MM.1S (cell line): ENCODE measurements at regions not wholly inside any gene's neighbourhood (a gene's known extent, or its start where the extent isn't known, plus 50 kb on each side); places are given as distances from the start of the nearest gene placed in this dataset.
"Not testable (repeated sequence)": the region's sequence is repeated elsewhere in the genome, so short reads cannot be mapped to it uniquely, and the experiment has no call there.

ENCODE experiments used
- DNase-seq: peaks from one replicate; pipeline ENCODE4 v3.0.0-alpha.2; 2015
- H2AFZ ChIP-seq: fragments of 300-600 bp; sonication (generic); 2 replicates; pipeline ENCODE4 v1.6.0; 2016; ENCODE audit warnings: antibody characterized with exemption, low read length
- H3F3A ChIP-seq: fragments of 300-600 bp; sonication (generic); 2 replicates; pipeline ENCODE4 v1.6.1; 2016; ENCODE audit warnings: mild to moderate bottlenecking, antibody characterized with exemption, low read length, moderate library complexity, mixed read lengths; ENCODE audit not compliant: insufficient read depth
- H3K27ac ChIP-seq: fragments of 300-600 bp; sonication (generic); 2 replicates; pipeline ENCODE4 v1.5.1; 2016; ENCODE audit warnings: mild to moderate bottlenecking, low read length
- H3K27me3 ChIP-seq: fragments of 300-600 bp; sonication (generic); replicated peaks from 2 replicates; pipeline ENCODE4 v1.6.0; 2016; ENCODE audit warnings: low read length; ENCODE audit not compliant: insufficient read depth
- H3K36me3 ChIP-seq: fragments of 300-600 bp; sonication (generic); replicated peaks from 2 replicates; pipeline ENCODE4 v1.6.1; 2016; ENCODE audit warnings: mild to moderate bottlenecking, low read length, mixed read lengths; ENCODE audit not compliant: insufficient read depth
- H3K4me1 ChIP-seq: fragments of 300-600 bp; sonication (generic); 2 replicates; pipeline ENCODE4 v1.6.1; 2016; ENCODE audit warnings: low read length, mixed read lengths
- H3K4me2 ChIP-seq: fragments of 300-600 bp; sonication (generic); 2 replicates; pipeline ENCODE4 v1.6.0; 2016; ENCODE audit warnings: low read depth, low read length
- H3K4me3 ChIP-seq: fragments of 300-600 bp; sonication (generic); 2 replicates; pipeline ENCODE4 v1.5.1; 2016; ENCODE audit warnings: low read length, mixed read lengths
- H3K79me2 ChIP-seq: fragments of 300-600 bp; sonication (generic); 2 replicates; pipeline ENCODE4 v1.6.1; 2016; ENCODE audit warnings: mixed run types, low read length, mixed read lengths
- H3K9ac ChIP-seq: fragments of 300-600 bp; sonication (generic); 2 replicates; pipeline ENCODE4 v1.6.1; 2016; ENCODE audit warnings: low read length, mixed read lengths
- H3K9me2 ChIP-seq: fragments of 300-600 bp; sonication (generic); replicated peaks from 2 replicates; pipeline ENCODE4 v1.6.1; 2016; ENCODE audit warnings: mild to moderate bottlenecking, low read length, mixed read lengths; ENCODE audit not compliant: insufficient read depth
- H3K9me3 ChIP-seq: fragments of 300-600 bp; sonication (generic); replicated peaks from 2 replicates; pipeline ENCODE4 v1.6.1; 2016; ENCODE audit warnings: mild to moderate bottlenecking, low read length, mixed read lengths; ENCODE audit not compliant: insufficient read depth
- H4K20me1 ChIP-seq: fragments of 300-600 bp; sonication (generic); 2 replicates; pipeline ENCODE4 v1.6.1; 2016; ENCODE audit warnings: mild to moderate bottlenecking, low read length, moderate library complexity, mixed read lengths; ENCODE audit not compliant: insufficient read depth
- EZH2 ChIP-seq: fragments of 300-600 bp; sonication (generic); optimal IDR thresholded peaks from 2 replicates; pipeline ENCODE3; 2017; ENCODE audit warnings: low read depth, mild to moderate bottlenecking, antibody characterized with exemption, low read length, mixed read lengths
- EZH2phosphoT487 ChIP-seq: fragments of 300-600 bp; sonication (generic); IDR thresholded peaks from 2 replicates; pipeline ENCODE4 v1.6.1; 2018; ENCODE audit warnings: antibody characterized with exemption, low read length
- TF ChIP-seq, protein P1 (sequence below): fragments of 300-600 bp; sonication (generic); IDR thresholded peaks from 2 replicates; pipeline ENCODE4 v1.5.1; 2016; ENCODE audit warnings: antibody characterized with exemption, low read length, mixed read lengths

- Histone ChIP-seq H3K79me2 (no peaks in the 10 kb centered on the region), H3K4me3 (no peak overlapping the region), H3K9me2 (no peaks in the 10 kb centered on the region), H3K9ac (no peak overlapping the region), H3K4me1 (no peaks in the 10 kb centered on the region), H3K27me3 (no peaks in the 10 kb centered on the region), H3F3A (no peaks in the 10 kb centered on the region), H3K36me3 (no peaks in the 10 kb centered on the region), H3K27ac (no peak overlapping the region), H2AFZ (no peak overlapping the region), H3K4me2 (no peak overlapping the region), H4K20me1 (no peaks in the 10 kb centered on the region), H3K9me3 (no peaks in the 10 kb centered on the region)
- no peak for DNase-seq
- no peak for TF ChIP-seq EZH2phosphoT487
- TF ChIP-seq, protein P1, sequence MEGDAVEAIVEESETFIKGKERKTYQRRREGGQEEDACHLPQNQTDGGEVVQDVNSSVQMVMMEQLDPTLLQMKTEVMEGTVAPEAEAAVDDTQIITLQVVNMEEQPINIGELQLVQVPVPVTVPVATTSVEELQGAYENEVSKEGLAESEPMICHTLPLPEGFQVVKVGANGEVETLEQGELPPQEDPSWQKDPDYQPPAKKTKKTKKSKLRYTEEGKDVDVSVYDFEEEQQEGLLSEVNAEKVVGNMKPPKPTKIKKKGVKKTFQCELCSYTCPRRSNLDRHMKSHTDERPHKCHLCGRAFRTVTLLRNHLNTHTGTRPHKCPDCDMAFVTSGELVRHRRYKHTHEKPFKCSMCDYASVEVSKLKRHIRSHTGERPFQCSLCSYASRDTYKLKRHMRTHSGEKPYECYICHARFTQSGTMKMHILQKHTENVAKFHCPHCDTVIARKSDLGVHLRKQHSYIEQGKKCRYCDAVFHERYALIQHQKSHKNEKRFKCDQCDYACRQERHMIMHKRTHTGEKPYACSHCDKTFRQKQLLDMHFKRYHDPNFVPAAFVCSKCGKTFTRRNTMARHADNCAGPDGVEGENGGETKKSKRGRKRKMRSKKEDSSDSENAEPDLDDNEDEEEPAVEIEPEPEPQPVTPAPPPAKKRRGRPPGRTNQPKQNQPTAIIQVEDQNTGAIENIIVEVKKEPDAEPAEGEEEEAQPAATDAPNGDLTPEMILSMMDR: no peak
- TF ChIP-seq EZH2: no peak
These were observed 224.2 kb upstream of the ANXA10 start for GRCh38 chr4:167868163-167868562.

DNA sequence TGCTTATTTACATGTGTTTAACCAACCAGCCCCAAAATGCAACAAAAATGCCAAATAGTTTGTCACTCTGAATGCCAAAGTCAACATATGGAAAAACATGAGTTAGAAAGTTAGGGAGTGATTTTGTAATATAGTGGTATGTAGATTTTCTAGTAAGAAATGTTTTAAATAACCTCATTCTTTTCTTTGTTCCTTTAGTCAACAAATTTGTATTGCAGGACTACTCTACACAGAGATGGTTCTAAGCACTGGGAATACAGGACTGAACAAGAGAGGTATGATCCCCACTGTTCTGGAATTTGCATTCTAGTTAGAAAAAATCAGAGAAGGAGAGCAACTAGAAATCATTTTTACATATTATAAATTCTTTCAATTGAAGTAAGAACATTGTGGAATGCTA lies 218.8 kb upstream of the ANXA10 start:
- H3K79me2 ChIP-seq: no peaks in the 10 kb centered on the region
- H3K27me3 ChIP-seq: no peaks in the 10 kb centered on the region
- no peaks in the 10 kb centered on the region for H3K36me3 ChIP-seq
- H3K9me3 ChIP-seq: no peaks in the 10 kb centered on the region
- no peaks in the 10 kb centered on the region for H3K4me1 ChIP-seq
- H3K9me2 ChIP-seq: no peaks in the 10 kb centered on the region
- no peaks in the 10 kb centered on the region for H4K20me1 ChIP-seq
- H3K4me3 ChIP-seq: no peak overlapping the region
- no peaks in the 10 kb centered on the region for H3F3A ChIP-seq
- no peak for DNase-seq
- H3K4me2 ChIP-seq: no peak overlapping the region
- TF ChIP-seq, protein P1: no peak
- TF ChIP-seq EZH2phosphoT487 (no peak), EZH2 (no peak)
- H3K9ac ChIP-seq: no peak overlapping the region
- H2AFZ ChIP-seq: no peak overlapping the region
- no peak overlapping the region for H3K27ac ChIP-seq

GRCh38 chr4:167876091-167876490 lies 216.2 kb upstream of the ANXA10 start:
- not testable (repeated sequence) for H4K20me1 ChIP-seq, H3K4me1 ChIP-seq

DNA sequence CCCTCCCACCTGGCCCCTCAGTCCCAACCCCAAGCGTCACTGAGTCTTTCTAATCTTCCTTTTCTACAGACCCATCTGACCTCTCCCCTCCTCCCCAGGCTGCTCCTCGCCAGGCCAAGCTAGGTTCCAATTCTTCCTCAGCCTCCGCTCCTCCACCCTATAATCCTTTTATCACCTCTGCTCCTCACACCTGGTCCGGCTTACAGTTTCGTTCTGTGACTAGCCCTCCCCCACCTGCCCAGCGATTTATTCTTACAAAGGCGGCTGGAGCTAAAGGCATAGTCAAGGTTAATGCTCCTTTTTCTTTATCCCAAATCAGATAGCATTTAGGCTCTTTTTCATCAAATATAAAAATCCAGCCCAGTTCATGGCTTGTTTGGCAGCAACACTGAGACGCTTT lies 214.5 kb upstream of the ANXA10 start:
- H3K27ac ChIP-seq, H3K9me2 ChIP-seq, H3F3A ChIP-seq, H3K9me3 ChIP-seq, H3K4me2 ChIP-seq, H3K4me3 ChIP-seq, H2AFZ ChIP-seq, H4K20me1 ChIP-seq, H3K9ac ChIP-seq, H3K79me2 ChIP-seq, H3K36me3 ChIP-seq, H3K27me3 ChIP-seq, DNase-seq, H3K4me1 ChIP-seq: not testable (repeated sequence)

More at GRCh38 chr4:167876091-167876490, 216.2 kb upstream of the ANXA10 start:
- not testable (repeated sequence) for H3K9ac ChIP-seq, H3F3A ChIP-seq, H3K4me3 ChIP-seq, DNase-seq, H3K27me3 ChIP-seq, H3K27ac ChIP-seq, H3K9me2 ChIP-seq, H3K4me2 ChIP-seq, H2AFZ ChIP-seq, H3K36me3 ChIP-seq, H3K79me2 ChIP-seq, H3K9me3 ChIP-seq
